Bone marrow (tissue), 2 donors: ENCODE measurements at regions not wholly inside any gene's neighbourhood (a gene's known extent, or its start where the extent isn't known, plus 50 kb on each side); places are given as distances from the start of the nearest gene placed in this dataset.

Experiments
- DNase-seq, 2 donors: peaks; one replicate each; lab custom pipeline; 2025; lab: John Stamatoyannopoulos, UW

- DNase-seq, result no peak
Observed at GRCh38 chr2:166560022-166560421, 66.0 kb upstream of the SCN7A start.

DNA sequence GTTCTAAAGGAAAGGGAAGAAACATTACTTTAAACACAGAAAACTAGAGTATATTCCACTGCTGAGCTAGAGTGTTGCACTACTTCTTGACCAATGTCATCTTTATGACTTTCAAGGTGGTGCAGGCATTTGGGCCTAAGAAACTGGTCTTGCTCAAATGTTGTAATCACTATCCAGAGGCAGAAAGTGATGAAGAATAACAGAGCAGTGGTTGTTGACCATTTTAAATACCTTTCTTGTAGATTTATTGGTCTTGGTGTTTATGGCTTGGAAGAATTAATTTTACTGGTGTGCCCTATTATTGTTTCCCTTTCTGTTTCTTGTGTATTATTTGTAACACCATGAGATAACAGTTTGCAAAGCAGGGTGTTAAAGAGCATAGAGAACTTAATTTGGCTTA lies 56.9 kb upstream of the SCN7A start:
- no peak for DNase-seq

GRCh38 chr2:166545473-166545872 lies 51.4 kb upstream of the SCN7A start:
- no peak for DNase-seq
